Spinal cord (tissue), 9 donors: ENCODE measurements at regions not wholly inside any gene's neighbourhood (a gene's known extent, or its start where the extent isn't known, plus 50 kb on each side); places are given as distances from the start of the nearest gene placed in this dataset.
A peak's percentile ranks its signal among the peaks of the same experiment; 100 is the strongest.
"Not testable (repeated sequence)": the region's sequence is repeated elsewhere in the genome, so short reads cannot be mapped to it uniquely, and the experiment has no call there.

Experiments
- DNase-seq, 6 donors: peaks; one replicate each; pipeline versions ENCODE4 v3.0.0 to v3.0.0-alpha.2; 2013 to 2015; ENCODE audit warnings: low spot score in 6 of 6, low read depth in 4 of 6
- H3K27ac ChIP-seq: one replicate; pipeline ENCODE4 v1.5.1; 2013; ENCODE audit warnings: low read depth, low read length, control low read depth
- H3K27me3 ChIP-seq: one replicate; pipeline ENCODE4 v1.6.1; 2013; ENCODE audit warnings: low read length; ENCODE audit not compliant: control insufficient read depth, insufficient read depth
- H3K36me3 ChIP-seq: one replicate; pipeline ENCODE4 v1.6.1; 2013; ENCODE audit warnings: low read length; ENCODE audit not compliant: control insufficient read depth, insufficient read depth
- H3K4me1 ChIP-seq: one replicate; pipeline ENCODE4 v1.6.1; 2013; ENCODE audit warnings: low read length; ENCODE audit not compliant: control insufficient read depth, insufficient read depth
- H3K4me3 ChIP-seq: one replicate; pipeline ENCODE4 v1.5.1; 2013; ENCODE audit warnings: low read depth, low read length, control low read depth
- H3K9me3 ChIP-seq: one replicate; pipeline ENCODE4 v1.6.1; 2013; ENCODE audit warnings: low read length; ENCODE audit not compliant: control insufficient read depth, insufficient read depth
- WGBS: methylation state at CpG from one replicate; pipeline ENCODE4 v1.1.5; 2013; ENCODE audit warnings: missing lambda C conversion rate; ENCODE audit not compliant: insufficient coverage; 5-methylcytosine and 5-hydroxymethylcytosine counted together
- donor health status: healthy.

DNA sequence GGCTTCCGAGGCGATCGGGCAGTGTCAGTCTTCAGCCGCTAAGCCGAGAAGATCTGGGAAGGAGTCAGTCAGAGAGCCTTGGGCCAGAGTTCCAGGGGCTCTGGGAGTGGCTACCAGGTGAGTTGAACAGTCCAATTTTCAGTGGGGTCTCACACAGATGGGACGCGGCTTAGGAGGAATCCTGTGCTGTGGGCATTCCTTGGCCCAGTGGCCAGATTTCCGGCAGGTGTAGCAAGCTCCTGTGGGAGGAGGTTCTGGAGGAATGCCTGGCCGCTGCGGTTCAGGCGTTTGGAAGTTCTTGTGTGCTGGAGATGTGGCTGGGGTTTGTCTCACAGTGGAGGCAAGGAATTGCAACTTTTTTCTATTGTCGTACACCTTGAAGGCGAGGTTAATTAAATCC, 761.5 kb upstream of the CTNND2 start:
- H3K27me3 ChIP-seq, H3K36me3 ChIP-seq, H3K27ac ChIP-seq, H3K4me3 ChIP-seq, DNase-seq, H3K9me3 ChIP-seq, H3K4me1 ChIP-seq: not testable (repeated sequence)
- WGBS, result 100% methylated on average over 4 of the region's 13 CpGs

DNA sequence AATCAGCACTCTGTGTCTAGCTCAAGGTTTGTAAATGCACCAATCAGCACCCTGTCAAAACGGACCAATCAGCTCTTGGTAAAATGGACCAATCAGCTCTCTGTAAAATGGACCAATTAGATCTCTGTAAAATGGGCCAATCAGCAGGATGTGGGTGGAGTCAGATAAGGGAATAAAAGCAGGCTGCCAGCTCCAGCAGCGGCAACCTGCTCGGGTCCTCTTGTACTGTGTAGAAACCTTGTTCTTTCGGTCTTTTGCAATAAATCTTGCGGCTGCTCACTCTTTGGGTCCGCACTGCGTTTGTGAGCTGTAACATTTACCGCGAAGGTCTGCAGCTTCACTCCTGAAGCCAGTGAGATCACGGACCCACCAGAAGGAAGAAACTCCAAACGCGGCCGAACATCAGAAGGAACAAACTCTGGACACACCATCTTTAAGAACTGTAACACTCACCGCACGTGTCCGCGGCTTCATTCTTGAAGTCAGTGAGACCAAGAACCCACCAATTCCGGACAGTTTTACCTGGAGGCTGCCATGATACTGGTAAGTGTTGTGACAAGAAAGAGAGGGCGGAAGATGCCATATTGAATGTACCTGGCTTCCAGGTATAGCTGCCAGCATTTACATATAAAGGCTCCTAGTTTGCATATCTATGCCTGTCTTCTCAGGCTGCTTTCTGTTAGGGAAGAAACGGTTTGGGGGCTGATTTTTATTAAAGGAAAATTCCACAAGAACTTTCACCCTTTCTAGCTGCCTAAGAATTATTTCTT, 758.5 kb upstream of the CTNND2 start:
- Histone ChIP-seq H3K4me1 (no peaks in the 10 kb centered on the region), H3K36me3 (no peaks in the 10 kb centered on the region), H3K27me3 (no peaks in the 10 kb centered on the region), H3K4me3 (no peak overlapping the region), H3K9me3 (no peaks in the 10 kb centered on the region), H3K27ac (no peak overlapping the region)
- DNase-seq, result no peak
- 92% methylated on average over 10 of the region's 20 CpGs for WGBS

- DNase-seq, result no peak
- no peaks in the 10 kb centered on the region for H3K4me1 ChIP-seq
- no peaks in the 10 kb centered on the region for H3K27me3 ChIP-seq
- H3K27ac ChIP-seq, result no peak overlapping the region
- H3K4me3 ChIP-seq, result no peak overlapping the region
- WGBS, result 97% methylated on average over 26 of the region's 33 CpGs
- H3K9me3 ChIP-seq, result no peaks in the 10 kb centered on the region
- H3K36me3 ChIP-seq, result no peaks in the 10 kb centered on the region
Measured at GRCh38 chr5:12661617-12662370, 757.5 kb upstream of the CTNND2 start.

GRCh38 chr5:12660279-12661107, 756.2 kb upstream of the CTNND2 start:
- H3K4me3 ChIP-seq, H3K9me3 ChIP-seq, DNase-seq, H3K27me3 ChIP-seq, H3K27ac ChIP-seq, H3K36me3 ChIP-seq, H3K4me1 ChIP-seq: not testable (repeated sequence)
- WGBS, result 79% methylated on average over 14 of the region's 24 CpGs

DNA sequence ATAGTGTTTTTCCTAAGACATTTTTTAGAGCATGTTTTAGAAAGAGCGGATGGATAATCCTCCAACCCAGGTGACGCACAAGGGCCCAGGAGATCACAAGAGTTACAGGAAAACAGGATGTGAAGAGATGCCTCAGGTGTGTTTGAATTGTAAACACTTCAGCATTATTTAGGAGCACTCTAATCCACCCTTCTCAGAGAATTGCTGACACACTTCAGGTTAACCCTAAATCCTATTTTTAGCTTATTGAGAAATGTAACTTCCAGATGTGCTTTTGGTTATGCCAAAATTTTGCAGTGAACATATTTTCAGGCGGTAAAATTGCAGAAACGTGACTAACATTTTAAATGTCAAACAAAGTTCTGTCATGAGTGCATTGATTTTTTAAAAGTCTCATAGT, 755.4 kb upstream of the CTNND2 start:
- H3K27ac ChIP-seq, result no peak overlapping the region
- H3K4me3 ChIP-seq, result no peak overlapping the region
- no peaks in the 10 kb centered on the region for H3K27me3 ChIP-seq
- no peaks in the 10 kb centered on the region for H3K4me1 ChIP-seq
- no peaks in the 10 kb centered on the region for H3K36me3 ChIP-seq
- no peaks in the 10 kb centered on the region for H3K9me3 ChIP-seq
- DNase-seq, result no peak
- no CpG with 5 or more reads among the region's 4 CpGs for WGBS

- Histone ChIP-seq H3K9me3 (no peaks in the 10 kb centered on the region), H3K4me1 (no peaks in the 10 kb centered on the region), H3K4me3 (no peak overlapping the region), H3K27ac (no peak overlapping the region), H3K27me3 (no peaks in the 10 kb centered on the region), H3K36me3 (no peaks in the 10 kb centered on the region)
- DNase-seq, result no peak
- 85% methylated on average over 3 of the region's 4 CpGs for WGBS
Measured at GRCh38 chr5:12658871-12659446, 754.7 kb upstream of the CTNND2 start.

DNA sequence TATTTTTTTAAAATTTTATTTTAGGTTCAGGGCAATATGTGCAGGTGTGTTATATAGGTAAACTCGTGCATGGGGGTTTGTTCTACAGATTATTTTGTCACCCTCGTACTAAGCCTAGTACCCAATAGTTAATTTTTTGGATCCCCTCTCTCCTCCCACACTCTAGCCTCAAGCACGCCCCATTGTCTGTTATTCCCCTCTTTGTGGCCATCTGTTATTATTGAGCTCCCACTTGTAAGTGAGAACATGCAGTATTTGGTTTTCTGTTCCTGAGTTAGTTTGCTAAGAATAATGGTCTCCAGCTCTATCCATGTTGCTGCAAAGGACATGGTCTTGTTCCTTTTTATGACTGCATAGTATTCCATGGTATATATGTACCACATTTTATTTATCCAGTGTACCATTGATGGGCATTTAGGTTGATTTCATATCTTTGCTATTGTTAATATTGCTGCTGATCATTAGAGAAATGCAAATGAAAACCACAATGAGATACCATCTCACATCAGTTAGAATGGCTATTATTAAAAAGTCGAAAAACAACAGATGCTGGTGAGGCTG, 753.7 kb upstream of the CTNND2 start:
- not testable (repeated sequence) for H3K36me3 ChIP-seq, H3K4me3 ChIP-seq, DNase-seq, H3K9me3 ChIP-seq, H3K27me3 ChIP-seq, H3K27ac ChIP-seq, H3K4me1 ChIP-seq
- no CpG with 5 or more reads among the region's 4 CpGs for WGBS

GRCh38 chr5:12655675-12656074, 751.4 kb upstream of the CTNND2 start:
- Histone ChIP-seq H3K27me3 (no peaks in the 10 kb centered on the region), H3K36me3 (no peaks in the 10 kb centered on the region), H3K4me1 (no peaks in the 10 kb centered on the region), H3K9me3 (no peaks in the 10 kb centered on the region), H3K4me3 (no peak overlapping the region), H3K27ac (no peak overlapping the region)
- DNase-seq, result no peak
- no CpG with 5 or more reads among the region's 3 CpGs for WGBS

GRCh38 chr5:12652201-12652600, 748.0 kb upstream of the CTNND2 start:
- 89% methylated on average over 2 of the region's 4 CpGs for WGBS
- no peaks in the 10 kb centered on the region for H3K9me3 ChIP-seq

More at GRCh38 chr5:12652201-12652600, 748.0 kb upstream of the CTNND2 start:
- Histone ChIP-seq H3K4me3 (no peak overlapping the region), H3K27ac (no peak overlapping the region), H3K36me3 (no peaks in the 10 kb centered on the region), H3K27me3 (no peaks in the 10 kb centered on the region), H3K4me1 (no peaks in the 10 kb centered on the region)
- peak in 1 of 6 donors; percentile 73 for DNase-seq
